B cell (primary cell): ENCODE measurements at regions not wholly inside any gene's neighbourhood (a gene's known extent, or its start where the extent isn't known, plus 50 kb on each side); places are given as distances from the start of the nearest gene placed in this dataset.

Experiments
- EZH2 ChIP-seq: IDR thresholded peaks from 2 replicates; pipeline ENCODE4 v1.6.1; 2012; ENCODE audit warnings: borderline replicate concordance, low read depth, mild to moderate bottlenecking, moderate library complexity, low read length; ENCODE audit not compliant: insufficient read depth, poor library complexity, severe bottlenecking
- TF ChIP-seq, protein P1 (sequence below): fragments of 200-600 bp; IDR thresholded peaks from one replicate; pipeline ENCODE4 v1.8.0; 2022; ENCODE audit warnings: antibody characterized with exemption, mild to moderate bottlenecking

DNA sequence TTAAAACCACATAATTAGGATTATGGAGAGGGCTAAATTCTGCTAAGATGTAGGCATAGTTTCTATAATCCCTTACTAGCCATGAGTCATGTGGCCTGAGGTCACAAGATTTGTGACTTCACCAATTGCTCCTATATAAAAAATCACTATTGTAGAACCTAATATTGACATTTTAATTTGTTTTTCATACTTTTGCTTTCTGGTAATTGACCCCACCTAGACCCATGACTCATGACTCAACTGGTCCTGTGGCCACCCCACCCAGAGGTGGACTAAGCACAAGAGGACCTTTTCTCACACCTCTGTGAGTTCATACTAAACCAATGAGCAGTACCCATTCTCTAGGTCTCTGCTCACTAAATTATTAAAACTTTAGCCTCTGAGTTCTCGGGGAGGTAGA is 1567.5 kb upstream of the LRRTM1 start:
- TF ChIP-seq, protein P1, sequence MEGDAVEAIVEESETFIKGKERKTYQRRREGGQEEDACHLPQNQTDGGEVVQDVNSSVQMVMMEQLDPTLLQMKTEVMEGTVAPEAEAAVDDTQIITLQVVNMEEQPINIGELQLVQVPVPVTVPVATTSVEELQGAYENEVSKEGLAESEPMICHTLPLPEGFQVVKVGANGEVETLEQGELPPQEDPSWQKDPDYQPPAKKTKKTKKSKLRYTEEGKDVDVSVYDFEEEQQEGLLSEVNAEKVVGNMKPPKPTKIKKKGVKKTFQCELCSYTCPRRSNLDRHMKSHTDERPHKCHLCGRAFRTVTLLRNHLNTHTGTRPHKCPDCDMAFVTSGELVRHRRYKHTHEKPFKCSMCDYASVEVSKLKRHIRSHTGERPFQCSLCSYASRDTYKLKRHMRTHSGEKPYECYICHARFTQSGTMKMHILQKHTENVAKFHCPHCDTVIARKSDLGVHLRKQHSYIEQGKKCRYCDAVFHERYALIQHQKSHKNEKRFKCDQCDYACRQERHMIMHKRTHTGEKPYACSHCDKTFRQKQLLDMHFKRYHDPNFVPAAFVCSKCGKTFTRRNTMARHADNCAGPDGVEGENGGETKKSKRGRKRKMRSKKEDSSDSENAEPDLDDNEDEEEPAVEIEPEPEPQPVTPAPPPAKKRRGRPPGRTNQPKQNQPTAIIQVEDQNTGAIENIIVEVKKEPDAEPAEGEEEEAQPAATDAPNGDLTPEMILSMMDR, result no peak
- no peak for TF ChIP-seq EZH2
